OCI-LY3 (cell line): ENCODE measurements at regions not wholly inside any gene's neighbourhood (a gene's known extent, or its start where the extent isn't known, plus 50 kb on each side); places are given as distances from the start of the nearest gene placed in this dataset.

Experiments used
- EZH2phosphoT487 ChIP-seq: fragments of 200-600 bp; shearing (Covaris generic); IDR thresholded peaks from 2 replicates; pipeline ENCODE4 v1.6.1; 2018; ENCODE audit warnings: antibody characterized with exemption, mixed run types, low read depth
- TF ChIP-seq, protein P1 (sequence below): fragments of 200-600, 300-600 bp; sonication (generic); IDR thresholded peaks from 2 replicates; pipeline ENCODE4 v1.5.1; 2014; ENCODE audit warnings: antibody characterized with exemption, low read length, low read depth

DNA sequence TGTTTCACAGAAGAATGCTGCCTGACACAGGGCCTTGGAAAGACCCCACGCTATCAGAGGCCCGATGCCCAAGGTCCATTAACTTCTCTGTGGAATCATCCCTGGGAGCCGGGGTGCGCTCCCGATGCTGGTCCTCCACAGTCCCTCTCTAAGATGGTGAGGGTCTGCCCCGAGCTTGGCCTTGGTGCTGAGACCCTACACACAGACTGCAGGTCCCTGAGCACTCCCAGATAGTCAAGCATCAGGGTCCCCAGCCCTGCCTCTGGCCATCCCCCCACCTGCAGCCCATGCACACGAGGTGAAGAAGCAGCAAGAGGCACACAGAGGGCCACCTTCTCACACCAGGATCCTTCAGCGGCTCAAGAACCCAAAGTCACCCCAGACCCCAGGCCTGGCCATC, 263.3 kb downstream of the MYCN start:
- TF ChIP-seq, protein P1, sequence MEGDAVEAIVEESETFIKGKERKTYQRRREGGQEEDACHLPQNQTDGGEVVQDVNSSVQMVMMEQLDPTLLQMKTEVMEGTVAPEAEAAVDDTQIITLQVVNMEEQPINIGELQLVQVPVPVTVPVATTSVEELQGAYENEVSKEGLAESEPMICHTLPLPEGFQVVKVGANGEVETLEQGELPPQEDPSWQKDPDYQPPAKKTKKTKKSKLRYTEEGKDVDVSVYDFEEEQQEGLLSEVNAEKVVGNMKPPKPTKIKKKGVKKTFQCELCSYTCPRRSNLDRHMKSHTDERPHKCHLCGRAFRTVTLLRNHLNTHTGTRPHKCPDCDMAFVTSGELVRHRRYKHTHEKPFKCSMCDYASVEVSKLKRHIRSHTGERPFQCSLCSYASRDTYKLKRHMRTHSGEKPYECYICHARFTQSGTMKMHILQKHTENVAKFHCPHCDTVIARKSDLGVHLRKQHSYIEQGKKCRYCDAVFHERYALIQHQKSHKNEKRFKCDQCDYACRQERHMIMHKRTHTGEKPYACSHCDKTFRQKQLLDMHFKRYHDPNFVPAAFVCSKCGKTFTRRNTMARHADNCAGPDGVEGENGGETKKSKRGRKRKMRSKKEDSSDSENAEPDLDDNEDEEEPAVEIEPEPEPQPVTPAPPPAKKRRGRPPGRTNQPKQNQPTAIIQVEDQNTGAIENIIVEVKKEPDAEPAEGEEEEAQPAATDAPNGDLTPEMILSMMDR: no peak
- TF ChIP-seq EZH2phosphoT487: no peak
